Esophagus squamous epithelium (tissue), 5 donors: ENCODE measurements at regions not wholly inside any gene's neighbourhood (a gene's known extent, or its start where the extent isn't known, plus 50 kb on each side); places are given as distances from the start of the nearest gene placed in this dataset.

Experiments used
- DNase-seq: peaks from one replicate; lab custom pipeline; 2025; lab: John Stamatoyannopoulos, UW
- H3K27ac ChIP-seq, 4 donors: fragments of 200-600 bp; sonication (generic); one replicate each; pipeline ENCODE4 v1.5.1; 2016 to 2019; ENCODE audit warnings: mild to moderate bottlenecking in 1 of 4
- H3K27me3 ChIP-seq, 4 donors: fragments of 200-600 bp; sonication (generic); 1 replicate in 3 of 4; 2 replicates in 1 of 4; pipeline versions ENCODE4 v1.5.1 to v1.6.0; 2017 to 2021; ENCODE audit warnings: antibody characterized with exemption in 1 of 4
- H3K36me3 ChIP-seq, 3 donors: fragments of 200-600 bp; sonication (generic); one replicate each; pipeline ENCODE4 v1.5.1; 2016 to 2019
- H3K4me1 ChIP-seq, 3 donors: fragments of 200-600 bp; sonication (generic); one replicate each; pipeline ENCODE4 v1.5.1; 2017 to 2019
- H3K4me3 ChIP-seq, 4 donors: fragments of 200-600 bp; sonication (generic); 1 replicate in 3 of 4; 2 replicates in 1 of 4; pipeline ENCODE4 v1.5.1; 2016 to 2019; ENCODE audit warnings: mild to moderate bottlenecking in 2 of 4, moderate library complexity in 1 of 4
- H3K9me3 ChIP-seq, 3 donors: fragments of 200-600 bp; sonication (generic); one replicate each; pipeline ENCODE4 v1.5.1; 2016 to 2019
- POLR2A ChIP-seq, 4 donors: fragments of 450-650 bp; IDR thresholded peaks; one replicate each; pipeline ENCODE4 v1.6.1; 2017; ENCODE audit warnings: antibody characterized with exemption in 4 of 4, mild to moderate bottlenecking in 4 of 4, moderate library complexity in 3 of 4
- WGBS, 2 donors: methylation state at CpG; one replicate each; pipeline ENCODE4 v1.1.5; 2018; 5-methylcytosine and 5-hydroxymethylcytosine counted together
- intact Hi-C: fragments of 100-400 bp; cut with DNase I; formaldehyde crosslinking; loops from one replicate; pipeline ENCODE4 v1.15.0; 2022
- TF ChIP-seq, protein P1 (sequence below), 6 experiments: fragments of 450-650 bp in 4 of 6; fragments of 200-600 bp in 2 of 6; sonication (generic) in 2 of 6; IDR thresholded peaks; one replicate each; pipeline ENCODE4 v1.5.1; 2016 to 2019; ENCODE audit warnings: antibody characterized with exemption in 6 of 6, mild to moderate bottlenecking in 4 of 6, moderate library complexity in 4 of 6
- donor health status: DM: yes; HTN: yes; CAD: no.

DNA sequence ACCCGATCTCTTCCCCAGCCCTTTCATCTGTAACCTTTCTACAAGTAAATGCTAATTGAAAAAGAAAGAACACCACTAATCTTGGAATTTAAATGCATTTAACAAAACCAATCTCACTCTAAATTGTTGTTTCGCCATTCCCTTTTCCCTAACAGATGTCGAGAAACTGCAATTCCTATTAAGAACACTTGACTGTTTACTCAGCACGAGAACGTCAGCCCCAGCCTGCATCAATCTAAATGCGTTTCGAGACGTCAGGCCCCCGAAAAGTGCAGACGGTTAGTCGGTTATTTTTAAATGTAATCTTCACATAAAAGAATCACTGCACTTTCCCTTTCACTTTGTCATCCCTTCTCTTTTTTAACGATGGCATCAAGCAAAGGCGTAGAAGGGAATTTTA lies 837.6 kb downstream of the VRK1 start:
- H3K4me1 ChIP-seq = peaks cover 0 to 8% (median 0%) of the 10 kb centered on the region in 3 donors
- H3K27ac ChIP-seq = no peak overlapping the region
- H3K27me3 ChIP-seq = peaks cover 0 to 4% (median 0%) of the 10 kb centered on the region in 4 donors
- H3K4me3 ChIP-seq = peak overlapping the region; percentile 3 to 55 (median 16)
- no peak for TF ChIP-seq POLR2A (IDR thresholded peaks at IDR 0.05)
- TF ChIP-seq, protein P1, sequence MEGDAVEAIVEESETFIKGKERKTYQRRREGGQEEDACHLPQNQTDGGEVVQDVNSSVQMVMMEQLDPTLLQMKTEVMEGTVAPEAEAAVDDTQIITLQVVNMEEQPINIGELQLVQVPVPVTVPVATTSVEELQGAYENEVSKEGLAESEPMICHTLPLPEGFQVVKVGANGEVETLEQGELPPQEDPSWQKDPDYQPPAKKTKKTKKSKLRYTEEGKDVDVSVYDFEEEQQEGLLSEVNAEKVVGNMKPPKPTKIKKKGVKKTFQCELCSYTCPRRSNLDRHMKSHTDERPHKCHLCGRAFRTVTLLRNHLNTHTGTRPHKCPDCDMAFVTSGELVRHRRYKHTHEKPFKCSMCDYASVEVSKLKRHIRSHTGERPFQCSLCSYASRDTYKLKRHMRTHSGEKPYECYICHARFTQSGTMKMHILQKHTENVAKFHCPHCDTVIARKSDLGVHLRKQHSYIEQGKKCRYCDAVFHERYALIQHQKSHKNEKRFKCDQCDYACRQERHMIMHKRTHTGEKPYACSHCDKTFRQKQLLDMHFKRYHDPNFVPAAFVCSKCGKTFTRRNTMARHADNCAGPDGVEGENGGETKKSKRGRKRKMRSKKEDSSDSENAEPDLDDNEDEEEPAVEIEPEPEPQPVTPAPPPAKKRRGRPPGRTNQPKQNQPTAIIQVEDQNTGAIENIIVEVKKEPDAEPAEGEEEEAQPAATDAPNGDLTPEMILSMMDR (IDR thresholded peaks at IDR 0.05) = peak in 1 of 6 experiments; percentile 18
- H3K36me3 ChIP-seq = no peaks in the 10 kb centered on the region
- WGBS, 2 donors = 17 to 23% methylated on average over 13 of the region's 13 CpGs
- no peaks in the 10 kb centered on the region for H3K9me3 ChIP-seq
- no peak for DNase-seq
- intact Hi-C loops = no loop called here

DNA sequence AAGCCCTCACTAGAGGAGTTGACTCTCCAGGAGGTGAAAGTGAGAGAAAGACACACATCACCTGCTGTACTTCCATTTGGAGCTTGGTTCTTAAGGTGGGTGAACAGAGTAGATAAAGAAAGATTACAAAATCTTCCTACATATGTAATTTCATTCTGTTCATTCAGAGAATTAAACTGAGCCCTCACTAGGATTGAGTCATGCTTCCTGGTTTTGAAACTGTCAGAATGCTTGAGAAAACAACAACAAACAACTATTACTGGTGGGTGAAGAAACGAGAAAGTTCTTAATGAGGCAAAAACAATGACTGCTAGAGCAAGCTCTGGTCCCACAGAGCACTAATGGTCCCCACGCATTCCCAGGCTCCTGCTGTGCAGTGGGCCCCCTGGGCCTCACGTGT lies 841.7 kb downstream of the VRK1 start:
- no peak for DNase-seq
- H3K27ac ChIP-seq = no peak overlapping the region

DNA sequence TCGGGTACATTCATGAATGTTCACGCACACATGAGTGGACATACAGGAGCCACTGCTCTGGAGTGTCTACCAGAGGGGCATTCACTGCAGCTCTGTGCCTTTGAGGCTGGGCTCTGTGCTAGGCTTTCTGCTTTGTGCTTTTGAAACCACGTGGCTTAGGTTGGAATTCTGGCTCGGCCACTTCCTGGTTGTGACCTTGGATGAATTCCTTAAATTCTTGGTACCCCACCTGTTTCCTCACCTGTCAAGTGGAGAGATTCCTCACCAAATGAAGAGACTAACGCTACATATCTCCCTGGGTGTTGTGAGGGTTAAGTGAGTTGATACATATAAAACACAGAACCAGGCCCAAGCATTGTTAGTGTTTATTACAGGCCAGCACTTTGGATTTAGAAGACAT lies 842.8 kb downstream of the VRK1 start:
- Histone ChIP-seq H3K4me3 (no peak overlapping the region), H3K27ac (no peak overlapping the region), H3K36me3 (no peaks in the 10 kb centered on the region), H3K9me3 (no peaks in the 10 kb centered on the region), H3K27me3 (peaks cover 0 to 2% (median 0%) of the 10 kb centered on the region in 4 donors), H3K4me1 (peaks cover 0 to 3% (median 0%) of the 10 kb centered on the region in 3 donors)
- intact Hi-C loops = no loop called here
- no peak for DNase-seq
- TF ChIP-seq POLR2A (IDR thresholded peaks at IDR 0.05) = no peak
- TF ChIP-seq, protein P1 (IDR thresholded peaks at IDR 0.05) = no peak
- 58 to 94% methylated on average over 2 to 4 of the region's 5 CpGs for WGBS, 2 donors

More for the DNA sequence above, 841.7 kb downstream of the VRK1 start:
- 67 to 72% methylated on average over 3 of the region's 3 CpGs for WGBS, 2 donors
- intact Hi-C loops = no loop called here
- Histone ChIP-seq H3K4me1 (peaks cover 0 to 8% (median 3%) of the 10 kb centered on the region in 3 donors), H3K27me3 (peaks cover 0 to 4% (median 0%) of the 10 kb centered on the region in 4 donors), H3K4me3 (no peak overlapping the region), H3K36me3 (no peaks in the 10 kb centered on the region), H3K9me3 (no peaks in the 10 kb centered on the region)
- no peak for TF ChIP-seq POLR2A (IDR thresholded peaks at IDR 0.05)
- TF ChIP-seq, protein P1 (IDR thresholded peaks at IDR 0.05) = no peak

DNA sequence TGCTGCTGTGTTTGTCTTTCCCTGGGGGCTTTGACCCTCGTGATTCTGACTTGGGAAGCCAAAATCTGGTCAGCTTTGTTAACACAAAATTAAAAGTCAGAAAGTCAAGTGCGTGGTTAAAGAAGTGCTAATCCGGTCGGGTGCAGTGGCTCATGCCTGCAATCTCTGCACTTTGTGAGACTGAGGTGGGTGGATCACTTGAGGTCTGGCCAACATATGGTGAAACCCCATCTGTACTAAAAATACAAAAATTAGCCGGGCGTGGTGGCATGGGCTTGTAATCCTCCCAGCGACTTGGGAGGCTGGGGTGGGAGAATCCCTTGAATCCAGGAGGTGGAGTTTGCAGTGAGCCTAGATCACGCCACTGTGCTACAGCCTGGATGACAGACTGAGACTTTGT lies 844.6 kb downstream of the VRK1 start:
- Histone ChIP-seq H3K4me3 (no peak overlapping the region), H3K36me3 (no peaks in the 10 kb centered on the region), H3K27me3 (no peaks in the 10 kb centered on the region), H3K4me1 (peaks cover 0 to 3% (median 0%) of the 10 kb centered on the region in 3 donors), H3K9me3 (no peaks in the 10 kb centered on the region), H3K27ac (no peak overlapping the region)
- WGBS, 2 donors = 31% methylated on average over 5 to 8 of the region's 8 CpGs
- DNase-seq = no peak
- TF ChIP-seq POLR2A (IDR thresholded peaks at IDR 0.05) = no peak
- TF ChIP-seq, protein P1 (IDR thresholded peaks at IDR 0.05) = no peak
- intact Hi-C loops = no loop called here

DNA sequence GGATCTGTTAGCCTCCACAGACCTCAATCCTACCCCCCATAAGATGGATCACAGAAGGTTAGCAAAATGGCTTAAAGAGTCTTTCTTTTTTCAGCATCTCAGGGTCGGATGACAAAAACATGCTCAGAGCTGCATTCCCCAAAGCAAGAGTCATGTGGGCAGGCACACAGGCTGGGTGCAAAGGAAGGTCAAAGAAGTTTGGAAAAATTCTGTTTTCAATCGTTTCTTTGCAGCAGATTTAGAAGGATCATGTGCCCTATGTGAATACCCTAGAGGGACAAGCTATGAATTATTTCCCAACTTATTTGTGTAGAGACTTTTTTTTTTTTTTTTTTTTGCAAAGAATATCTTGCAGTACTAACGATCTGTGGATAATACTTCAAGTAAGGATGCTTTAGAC lies 845.4 kb downstream of the VRK1 start:
- no peaks in the 10 kb centered on the region for H3K27me3 ChIP-seq
- intact Hi-C loops = no loop called here
- H3K9me3 ChIP-seq = no peaks in the 10 kb centered on the region
- H3K4me3 ChIP-seq = no peak overlapping the region
- no peak for DNase-seq
- peaks cover 0 to 3% (median 0%) of the 10 kb centered on the region in 3 donors for H3K4me1 ChIP-seq
- 25 to 43% methylated on average over 3 of the region's 3 CpGs for WGBS, 2 donors
- no peak overlapping the region for H3K27ac ChIP-seq
- no peaks in the 10 kb centered on the region for H3K36me3 ChIP-seq
- TF ChIP-seq, protein P1 (IDR thresholded peaks at IDR 0.05) = no peak
- no peak for TF ChIP-seq POLR2A (IDR thresholded peaks at IDR 0.05)
